PC-9 (cell line): ENCODE measurements at regions not wholly inside any gene's neighbourhood (a gene's known extent, or its start where the extent isn't known, plus 50 kb on each side); places are given as distances from the start of the nearest gene placed in this dataset.
A peak's percentile ranks its signal among the peaks of the same experiment; 100 is the strongest.

ENCODE experiments used
- BruUV-seq: library from RNA; stranded (reverse); fragments of 400-500 nt; replicated peaks from 2 replicates; lab custom pipeline; 2021; lab: Mats Ljungman, UMichigan
- CTCF ChIA-PET: fragments of 300-600 bp; sonication (Branson Sonifier 250); formaldehyde crosslinking; loops from one replicate; lab custom pipeline; 2022; ENCODE audit warnings: antibody characterized with exemption; lab: Charles Lee
- POLR2A ChIA-PET: fragments of 300-600 bp; sonication (Branson Sonifier 250); formaldehyde crosslinking; loops from one replicate; lab custom pipeline; 2022; ENCODE audit warnings: antibody characterized with exemption; ENCODE audit not compliant: unreplicated experiment; lab: Charles Lee
- DNase-seq, 2 experiments: peaks; one replicate each; pipeline versions ENCODE4 v3.0.0 to v3.0.0-alpha.2; 2015 to 2022; ENCODE audit warnings: mixed read lengths in 1 of 2
- H2AFZ ChIP-seq: fragments of 200-600 bp; sonication (generic); 2 replicates; pipeline ENCODE4 v1.8.1; 2017; ENCODE audit warnings: antibody characterized with exemption
- H3F3A ChIP-seq: fragments of 200-600 bp; sonication (generic); 2 replicates; pipeline ENCODE4 v1.8.1; 2017; ENCODE audit warnings: antibody characterized with exemption, mild to moderate bottlenecking, low read depth; ENCODE audit not compliant: insufficient read depth
- H3K27ac ChIP-seq: fragments of 200-600 bp; sonication (generic); 2 replicates; pipeline ENCODE4 v1.6.1; 2016; ENCODE audit warnings: mixed run types
- H3K27me3 ChIP-seq: fragments of 200-600 bp; sonication (generic); 2 replicates; pipeline ENCODE4 v1.6.1; 2016; ENCODE audit warnings: low read depth, mixed run types; ENCODE audit not compliant: insufficient read depth
- H3K36me3 ChIP-seq: fragments of 200-600 bp; sonication (generic); 2 replicates; pipeline ENCODE4 v1.6.1; 2016; ENCODE audit warnings: low read depth, mixed run types
- H3K4me1 ChIP-seq: fragments of 200-600 bp; sonication (generic); replicated peaks from 2 replicates; pipeline ENCODE4 v1.6.1; 2016; ENCODE audit warnings: mixed run types; ENCODE audit not compliant: insufficient read depth
- H3K4me2 ChIP-seq: fragments of 200-600 bp; sonication (generic); 2 replicates; pipeline ENCODE4 v1.6.1; 2017; ENCODE audit warnings: mixed run types
- H3K4me3 ChIP-seq: fragments of 200-600 bp; sonication (generic); 2 replicates; pipeline ENCODE4 v1.6.1; 2016; ENCODE audit warnings: mixed run types
- H3K79me2 ChIP-seq: fragments of 200-600 bp; sonication (generic); 2 replicates; pipeline ENCODE4 v1.6.1; 2017; ENCODE audit warnings: low read depth, mixed run types
- H3K9me2 ChIP-seq: fragments of 200-600 bp; sonication (generic); 2 replicates; pipeline ENCODE4 v1.8.1; 2017; ENCODE audit warnings: mild to moderate bottlenecking; ENCODE audit not compliant: insufficient read depth
- H3K9me3 ChIP-seq: fragments of 200-600 bp; sonication (generic); 2 replicates; pipeline ENCODE4 v1.8.1; 2016; ENCODE audit warnings: low read depth; ENCODE audit not compliant: insufficient read depth
- H4K20me1 ChIP-seq: fragments of 200-600 bp; sonication (generic); 2 replicates; pipeline ENCODE4 v1.8.1; 2017; ENCODE audit not compliant: insufficient read depth
- EZH2 ChIP-seq: fragments of 200-600 bp; sonication (generic); IDR thresholded peaks from 2 replicates; pipeline ENCODE4 v1.8.0; 2017; ENCODE audit warnings: antibody characterized with exemption, low read depth
- intact Hi-C: fragments of 100-400 bp; cut with micrococcal nuclease; formaldehyde crosslinking; loops from one replicate; pipeline ENCODE4 v1.10.0; 2022; ENCODE audit not compliant: unreplicated experiment
- TF ChIP-seq, protein P1 (sequence below): fragments of 200-600 bp; sonication (generic); conservative IDR thresholded peaks from 2 replicates; pipeline ENCODE4 v1.6.1; 2017; ENCODE audit warnings: mixed run types, antibody characterized with exemption, mild to moderate bottlenecking, moderate library complexity

DNA sequence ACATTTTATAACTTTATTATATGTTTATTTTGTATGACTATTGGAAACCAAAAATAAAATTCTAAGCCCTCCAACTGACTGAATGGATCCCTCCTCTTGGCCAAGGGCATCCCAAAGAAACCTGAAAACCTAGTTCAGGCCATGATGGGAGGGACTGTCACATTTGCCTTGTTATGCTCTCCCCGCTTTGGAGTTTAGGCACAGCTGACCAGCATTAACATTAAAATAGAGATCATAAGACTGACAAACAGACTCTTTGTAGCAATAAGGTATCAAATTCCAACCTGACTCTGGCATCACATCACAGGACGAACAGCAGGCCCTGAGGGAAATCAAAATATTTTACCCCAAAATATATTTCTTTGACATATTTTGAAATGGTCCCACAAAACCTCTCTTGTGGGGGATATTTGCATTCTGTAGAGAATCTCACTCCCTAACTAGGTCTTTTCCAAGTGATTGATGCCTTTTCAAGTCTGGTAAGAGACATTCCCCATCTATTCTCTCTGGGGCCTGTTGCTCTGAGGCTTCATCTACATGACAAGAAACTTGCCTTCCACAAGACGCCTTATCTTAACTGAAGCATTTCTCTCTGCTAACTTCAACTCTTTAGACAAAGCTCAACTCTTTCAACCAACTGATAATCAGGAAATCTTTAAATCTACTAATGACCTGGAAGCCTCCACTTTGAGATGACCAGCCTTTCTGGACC is 81.8 kb upstream of the PRR23E start:
- Histone ChIP-seq H3K9me3 (no peaks in the 10 kb centered on the region; the same call in 1 of the 2 replicates), H4K20me1 (no peaks in the 10 kb centered on the region), H3K4me2 (no peak overlapping the region), H2AFZ (no peak overlapping the region), H3F3A (no peaks in the 10 kb centered on the region), H3K4me1 (no peaks in the 10 kb centered on the region), H3K27me3 (0 out of 2 replicates have a peak, but pooled peaks cover 5% of the 10 kb centered on the region), H3K79me2 (no peaks in the 10 kb centered on the region), H3K4me3 (no peak overlapping the region), H3K27ac (no peak overlapping the region), H3K9me2 (no peaks in the 10 kb centered on the region), H3K36me3 (no peaks in the 10 kb centered on the region)
- POLR2A ChIA-PET: no interaction called here
- no peak for TF ChIP-seq EZH2
- TF ChIP-seq, protein P1, sequence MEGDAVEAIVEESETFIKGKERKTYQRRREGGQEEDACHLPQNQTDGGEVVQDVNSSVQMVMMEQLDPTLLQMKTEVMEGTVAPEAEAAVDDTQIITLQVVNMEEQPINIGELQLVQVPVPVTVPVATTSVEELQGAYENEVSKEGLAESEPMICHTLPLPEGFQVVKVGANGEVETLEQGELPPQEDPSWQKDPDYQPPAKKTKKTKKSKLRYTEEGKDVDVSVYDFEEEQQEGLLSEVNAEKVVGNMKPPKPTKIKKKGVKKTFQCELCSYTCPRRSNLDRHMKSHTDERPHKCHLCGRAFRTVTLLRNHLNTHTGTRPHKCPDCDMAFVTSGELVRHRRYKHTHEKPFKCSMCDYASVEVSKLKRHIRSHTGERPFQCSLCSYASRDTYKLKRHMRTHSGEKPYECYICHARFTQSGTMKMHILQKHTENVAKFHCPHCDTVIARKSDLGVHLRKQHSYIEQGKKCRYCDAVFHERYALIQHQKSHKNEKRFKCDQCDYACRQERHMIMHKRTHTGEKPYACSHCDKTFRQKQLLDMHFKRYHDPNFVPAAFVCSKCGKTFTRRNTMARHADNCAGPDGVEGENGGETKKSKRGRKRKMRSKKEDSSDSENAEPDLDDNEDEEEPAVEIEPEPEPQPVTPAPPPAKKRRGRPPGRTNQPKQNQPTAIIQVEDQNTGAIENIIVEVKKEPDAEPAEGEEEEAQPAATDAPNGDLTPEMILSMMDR: no peak
- BruUV-seq: no TSS peak
- CTCF ChIA-PET: no interaction called here
- intact Hi-C loops: no loop called here
- no peak for DNase-seq

DNA sequence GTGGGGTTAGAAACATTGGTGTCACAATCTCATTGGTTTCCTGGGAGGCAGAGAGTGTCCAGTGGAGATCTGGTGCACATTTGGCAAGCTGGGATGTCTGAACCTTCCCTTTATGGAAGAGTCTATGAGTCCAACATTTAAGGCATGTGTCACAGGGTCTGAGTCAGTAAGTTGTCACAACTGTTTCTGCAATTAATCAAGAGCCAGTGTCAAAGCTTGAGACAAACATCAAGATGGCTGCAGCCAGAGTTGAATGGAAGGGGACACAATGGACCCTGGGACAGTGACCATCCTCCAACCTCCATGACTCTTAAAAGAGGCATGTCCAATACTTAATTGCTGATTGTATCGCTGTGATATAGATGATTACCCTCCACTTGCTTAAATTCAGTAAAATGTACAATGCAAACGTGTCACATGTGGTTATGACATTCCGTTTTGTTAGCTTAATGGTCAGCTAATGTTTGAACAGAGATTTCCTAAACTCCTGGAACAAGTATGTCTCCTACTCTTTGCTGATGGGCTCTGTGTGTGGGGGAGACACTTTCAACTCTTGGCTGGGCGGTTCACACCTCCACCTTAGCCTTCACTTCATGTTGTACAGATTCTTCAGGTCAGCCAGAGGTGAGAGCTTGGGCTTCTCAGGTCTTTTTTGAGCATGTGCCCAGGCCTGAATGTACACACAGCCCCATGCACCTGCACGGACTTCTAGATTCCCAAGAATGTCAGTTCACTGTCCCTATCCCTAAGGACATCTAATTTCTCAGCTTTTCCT is 79.9 kb upstream of the PRR23E start:
- Histone ChIP-seq H3K4me3 (no peak overlapping the region), H3K4me1 (no peaks in the 10 kb centered on the region), H3K9me2 (no peaks in the 10 kb centered on the region), H3K36me3 (no peaks in the 10 kb centered on the region), H2AFZ (no peak overlapping the region), H3K27me3 (peaks cover 10% of the 10 kb centered on the region; the same call in 1 of the 2 replicates), H3K27ac (no peak overlapping the region), H3K79me2 (no peaks in the 10 kb centered on the region), H3K9me3 (no peaks in the 10 kb centered on the region; the same call in 1 of the 2 replicates), H4K20me1 (no peaks in the 10 kb centered on the region), H3K4me2 (no peak overlapping the region), H3F3A (no peaks in the 10 kb centered on the region)
- intact Hi-C loops: no loop called here
- DNase-seq: peak in 1 of 2 experiments; percentile 71
- TF ChIP-seq EZH2: no peak
- TF ChIP-seq, protein P1: no peak
- no TSS peak for BruUV-seq
- ChIA-PET CTCF (no interaction called here), POLR2A (interaction anchor here (0.5 to 0.6 kb wide), 2 partner anchors 29 to 390 kb away, joined by 3 to 7 read pairs; no protein-coding TSS in a partner anchor)

DNA sequence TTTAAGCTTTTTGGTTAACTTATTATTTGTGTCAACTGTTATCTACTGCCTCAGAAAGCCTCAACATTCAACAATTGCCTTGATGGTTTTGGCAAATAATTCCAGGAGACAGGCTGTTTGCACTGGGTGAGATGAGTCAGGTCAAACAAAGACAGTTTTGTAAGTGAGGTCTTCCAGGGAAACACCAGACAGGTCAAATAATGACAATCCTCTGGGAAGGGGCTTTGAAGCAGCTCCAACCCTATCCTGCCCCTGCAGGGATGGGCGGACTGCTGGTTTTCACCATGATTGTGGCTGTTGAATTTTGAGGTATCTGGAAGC is 79.4 kb upstream of the PRR23E start:
- BruUV-seq: no TSS peak
- Histone ChIP-seq H3K4me3 (no peak overlapping the region), H3K9me2 (no peaks in the 10 kb centered on the region), H3F3A (no peaks in the 10 kb centered on the region), H3K27me3 (peaks cover 16% of the 10 kb centered on the region), H2AFZ (no peak overlapping the region), H3K9me3 (no peaks in the 10 kb centered on the region; the same call in 1 of the 2 replicates), H3K27ac (no peak overlapping the region), H4K20me1 (no peaks in the 10 kb centered on the region), H3K4me2 (no peak overlapping the region), H3K36me3 (no peaks in the 10 kb centered on the region), H3K79me2 (no peaks in the 10 kb centered on the region), H3K4me1 (no peaks in the 10 kb centered on the region)
- ChIA-PET CTCF (no interaction called here), POLR2A (no interaction called here)
- no peak for DNase-seq
- TF ChIP-seq, protein P1: no peak
- TF ChIP-seq EZH2: no peak
- intact Hi-C loops: no loop called here
